Karpas-422 (cell line): ENCODE measurements at regions not wholly inside any gene's neighbourhood (a gene's known extent, or its start where the extent isn't known, plus 50 kb on each side); places are given as distances from the start of the nearest gene placed in this dataset.

Experiments
- DNase-seq: peaks from one replicate; pipeline ENCODE4 v3.0.0-alpha.2; 2015
- H2AFZ ChIP-seq: fragments of 200-600 bp; sonication (generic); 2 replicates; pipeline ENCODE4 v1.6.1; 2014; ENCODE audit warnings: antibody characterized with exemption, low read length, mixed read lengths
- H3K27ac ChIP-seq: fragments of 200-600 bp; sonication (generic); 2 replicates; pipeline ENCODE4 v1.5.1; 2014; ENCODE audit warnings: mild to moderate bottlenecking, low read length, moderate library complexity
- H3K27me3 ChIP-seq: fragments of 200-600 bp; sonication (generic); 2 replicates; pipeline ENCODE4 v1.6.1; 2014; ENCODE audit warnings: low read length, mixed read lengths
- H3K36me3 ChIP-seq: fragments of 200-600 bp; sonication (generic); 2 replicates; pipeline ENCODE4 v1.6.1; 2014; ENCODE audit warnings: low read length, mixed read lengths; ENCODE audit not compliant: insufficient read depth
- H3K4me1 ChIP-seq: fragments of 200-600 bp; sonication (generic); 2 replicates; pipeline ENCODE4 v1.6.1; 2014; ENCODE audit warnings: mild to moderate bottlenecking, low read length, mixed read lengths
- H3K4me2 ChIP-seq: fragments of 200-600 bp; sonication (generic); 2 replicates; pipeline ENCODE4 v1.6.1; 2014; ENCODE audit warnings: low read length, low read depth, mild to moderate bottlenecking; ENCODE audit not compliant: poor library complexity, severe bottlenecking
- H3K4me3 ChIP-seq: fragments of 200-600 bp; sonication (generic); 2 replicates; pipeline ENCODE4 v1.5.1; 2014; ENCODE audit warnings: mild to moderate bottlenecking, antibody characterized with exemption, low read length, mixed read lengths
- H3K79me2 ChIP-seq: fragments of 200-600 bp; sonication (generic); 2 replicates; pipeline ENCODE4 v1.6.1; 2014; ENCODE audit warnings: mild to moderate bottlenecking, low read length, mixed read lengths
- H3K9ac ChIP-seq: fragments of 200-600 bp; sonication (generic); 2 replicates; pipeline ENCODE4 v1.6.0; 2014; ENCODE audit warnings: low read length
- H3K9me2 ChIP-seq: fragments of 200-600 bp; sonication (generic), shearing (Covaris generic); replicated peaks from 2 replicates; pipeline ENCODE4 v1.6.0; 2014; ENCODE audit warnings: mild to moderate bottlenecking, low read length, moderate library complexity; ENCODE audit not compliant: insufficient read depth
- H3K9me3 ChIP-seq: fragments of 300-700, 200-600 bp; sonication (generic); 2 replicates; pipeline ENCODE4 v1.6.1; 2014; ENCODE audit warnings: low read length, mixed read lengths
- H4K20me1 ChIP-seq: fragments of 200-600 bp; sonication (generic); 2 replicates; pipeline ENCODE4 v1.6.1; 2014; ENCODE audit warnings: mild to moderate bottlenecking, antibody characterized with exemption, low read length, low read depth; ENCODE audit not compliant: insufficient read depth

DNA sequence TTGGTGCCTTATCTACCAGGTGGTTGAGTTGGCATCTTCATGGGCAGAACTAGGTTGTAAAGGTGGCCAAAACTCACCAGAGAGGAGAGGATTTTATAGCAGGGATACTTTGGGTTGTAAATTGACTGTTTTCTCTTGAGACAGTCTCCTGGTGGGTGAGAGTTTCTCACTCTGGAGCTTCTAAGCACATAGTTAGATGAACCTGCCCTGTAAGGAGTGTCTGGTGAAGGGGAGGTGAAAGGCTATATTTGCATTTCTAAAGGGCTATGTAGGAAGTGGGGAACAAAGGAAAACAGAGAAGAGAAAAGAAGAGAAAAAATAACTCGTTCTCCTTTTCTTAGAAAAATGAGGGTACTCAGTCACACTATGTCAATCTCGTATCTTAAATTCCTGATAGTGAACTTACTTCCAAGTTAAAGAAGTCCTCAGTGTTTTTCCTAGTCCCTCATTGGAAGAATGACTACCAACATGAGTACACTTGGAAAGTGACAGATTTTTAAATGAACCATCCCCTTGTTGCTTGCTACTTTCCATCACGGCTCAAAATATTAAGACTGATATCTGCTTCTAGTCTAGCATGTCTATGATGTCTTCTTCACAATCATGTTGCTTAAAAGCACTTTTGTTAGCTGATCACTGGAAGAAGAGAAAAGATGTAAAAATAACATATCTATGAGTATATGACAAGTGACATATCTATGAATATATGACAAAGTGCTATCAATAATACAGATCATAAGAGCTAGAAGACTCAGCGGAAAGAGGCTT lies 113.8 kb upstream of the P2RY1 start:
- Histone ChIP-seq H3K9me2 (no peaks in the 10 kb centered on the region), H3K4me1 (no peaks in the 10 kb centered on the region), H2AFZ (no peak overlapping the region), H3K9me3 (no peaks in the 10 kb centered on the region), H3K4me3 (no peak overlapping the region), H3K36me3 (no peaks in the 10 kb centered on the region), H3K27me3 (no peaks in the 10 kb centered on the region), H4K20me1 (no peaks in the 10 kb centered on the region), H3K4me2 (no peak overlapping the region), H3K27ac (no peak overlapping the region), H3K9ac (no peak overlapping the region), H3K79me2 (no peaks in the 10 kb centered on the region)
- DNase-seq, result no peak

DNA sequence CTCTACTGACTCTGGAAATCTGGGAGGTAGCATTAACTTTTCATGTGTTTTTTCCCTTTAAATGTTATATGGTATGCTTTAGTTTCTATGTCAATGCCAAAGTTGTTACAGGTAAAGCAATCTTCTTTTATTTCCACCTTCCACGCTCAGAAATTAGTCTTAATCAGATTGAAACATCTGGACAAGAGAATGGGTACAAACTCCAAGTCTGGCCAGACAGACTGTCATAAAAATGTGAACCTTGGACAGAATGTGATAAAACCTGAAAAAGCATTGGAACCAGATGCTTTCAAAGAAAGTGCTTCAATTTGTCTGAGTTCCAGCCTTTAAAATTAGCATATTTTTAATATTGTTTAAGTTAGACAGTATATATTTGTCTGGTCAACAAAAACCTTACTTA lies 110.7 kb upstream of the P2RY1 start:
- no peaks in the 10 kb centered on the region for H3K27me3 ChIP-seq
- H2AFZ ChIP-seq, result no peak overlapping the region
- no peaks in the 10 kb centered on the region for H3K9me2 ChIP-seq
- no peak overlapping the region for H3K4me3 ChIP-seq
- H3K9ac ChIP-seq, result no peak overlapping the region
- H3K4me2 ChIP-seq, result no peak overlapping the region
- no peaks in the 10 kb centered on the region for H4K20me1 ChIP-seq
- no peaks in the 10 kb centered on the region for H3K9me3 ChIP-seq
- no peaks in the 10 kb centered on the region for H3K36me3 ChIP-seq
- H3K27ac ChIP-seq, result no peak overlapping the region
- no peaks in the 10 kb centered on the region for H3K4me1 ChIP-seq
- no peak for DNase-seq
- H3K79me2 ChIP-seq, result no peaks in the 10 kb centered on the region

DNA sequence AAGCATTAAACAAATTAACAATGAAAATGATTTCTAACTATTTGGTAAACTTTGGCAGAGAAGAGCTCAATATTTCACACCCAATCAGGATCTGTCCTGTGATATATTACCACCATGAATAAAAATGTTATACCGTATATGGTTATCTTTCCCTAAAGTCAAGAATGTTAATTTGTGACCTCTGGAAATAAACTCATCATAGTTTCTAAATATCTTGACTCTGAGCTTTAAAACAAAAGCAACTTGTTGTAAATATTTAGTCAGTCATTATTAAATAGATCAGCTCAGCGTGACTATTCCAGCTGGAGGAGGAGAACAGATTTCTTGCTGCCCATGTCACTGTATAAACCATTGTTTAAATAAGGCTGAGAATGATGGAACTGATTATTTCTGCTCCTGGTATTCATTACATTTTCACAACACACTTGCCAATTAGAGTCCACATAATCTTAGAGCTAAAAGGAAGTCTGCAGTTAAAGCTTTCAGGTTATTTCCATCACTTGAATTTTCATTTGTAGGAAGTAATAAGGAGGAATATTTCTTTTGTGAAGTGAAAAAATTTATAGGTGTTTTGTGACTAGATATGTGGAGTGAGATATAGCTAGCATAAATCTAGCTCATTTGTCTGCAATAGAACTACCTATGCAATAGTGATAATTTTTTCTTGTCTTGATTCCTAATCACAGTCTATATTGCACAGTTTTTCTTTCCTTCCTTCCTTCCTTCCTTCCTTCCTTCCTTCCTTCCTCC lies 106.5 kb upstream of the P2RY1 start:
- Histone ChIP-seq H4K20me1 (no peaks in the 10 kb centered on the region), H3K9me2 (no peaks in the 10 kb centered on the region), H3K9ac (no peak overlapping the region), H3K36me3 (no peaks in the 10 kb centered on the region), H3K4me1 (no peaks in the 10 kb centered on the region), H3K4me3 (no peak overlapping the region), H3K79me2 (no peaks in the 10 kb centered on the region), H3K4me2 (no peak overlapping the region), H2AFZ (no peak overlapping the region), H3K27me3 (no peaks in the 10 kb centered on the region), H3K9me3 (no peaks in the 10 kb centered on the region), H3K27ac (no peak overlapping the region)
- DNase-seq, result no peak

DNA sequence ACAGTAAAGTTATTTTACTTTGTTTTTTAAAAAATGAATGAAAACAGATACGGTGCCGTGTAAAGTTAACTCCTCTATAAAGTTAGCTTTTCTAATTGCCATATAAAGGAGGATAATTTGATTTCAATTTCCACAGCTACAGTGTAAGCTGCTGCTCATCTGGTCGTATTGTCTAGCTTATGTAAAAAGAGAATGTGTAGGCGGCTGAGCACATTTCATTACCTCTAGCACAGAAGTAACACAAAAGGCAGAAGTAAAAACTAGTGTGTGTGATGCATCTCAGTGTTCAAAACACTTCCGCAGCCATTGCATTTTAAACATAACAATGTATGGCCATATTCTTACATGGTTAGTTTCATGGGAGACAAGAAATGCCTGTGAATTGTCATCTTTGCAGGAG lies 105.0 kb upstream of the P2RY1 start:
- Histone ChIP-seq H4K20me1 (no peaks in the 10 kb centered on the region), H3K36me3 (no peaks in the 10 kb centered on the region), H3K9me3 (no peaks in the 10 kb centered on the region), H3K27me3 (no peaks in the 10 kb centered on the region), H3K4me3 (no peak overlapping the region), H3K4me2 (no peak overlapping the region), H3K9me2 (no peaks in the 10 kb centered on the region), H3K27ac (no peak overlapping the region), H3K79me2 (no peaks in the 10 kb centered on the region), H3K4me1 (no peaks in the 10 kb centered on the region), H3K9ac (no peak overlapping the region), H2AFZ (no peak overlapping the region)
- DNase-seq, result no peak

DNA sequence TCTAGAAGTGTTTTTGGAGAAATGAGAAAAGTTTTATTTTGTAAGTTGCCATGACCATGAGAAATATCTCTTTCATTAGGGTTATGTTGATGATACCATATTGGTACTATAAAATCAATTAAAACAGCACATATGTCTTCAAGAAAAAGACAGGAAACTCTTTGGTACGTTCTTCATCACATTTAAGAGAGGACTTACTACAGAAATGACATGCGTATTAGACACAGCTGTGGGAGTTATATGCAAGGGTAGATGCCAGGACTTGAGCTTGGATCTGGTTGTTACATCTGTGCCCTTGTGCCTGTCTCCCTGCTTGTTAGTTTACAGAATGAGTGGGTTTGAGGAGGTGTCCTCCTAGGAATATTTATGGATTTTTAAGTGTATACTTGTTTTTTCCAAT lies 103.4 kb upstream of the P2RY1 start:
- DNase-seq, result no peak
- Histone ChIP-seq H4K20me1 (no peaks in the 10 kb centered on the region), H3K36me3 (no peaks in the 10 kb centered on the region), H3K9me2 (no peaks in the 10 kb centered on the region), H3K4me3 (no peak overlapping the region), H3K27me3 (no peaks in the 10 kb centered on the region), H3K27ac (no peak overlapping the region), H3K4me1 (no peaks in the 10 kb centered on the region), H3K4me2 (no peak overlapping the region), H3K9ac (no peak overlapping the region), H2AFZ (no peak overlapping the region), H3K9me3 (no peaks in the 10 kb centered on the region), H3K79me2 (no peaks in the 10 kb centered on the region)

DNA sequence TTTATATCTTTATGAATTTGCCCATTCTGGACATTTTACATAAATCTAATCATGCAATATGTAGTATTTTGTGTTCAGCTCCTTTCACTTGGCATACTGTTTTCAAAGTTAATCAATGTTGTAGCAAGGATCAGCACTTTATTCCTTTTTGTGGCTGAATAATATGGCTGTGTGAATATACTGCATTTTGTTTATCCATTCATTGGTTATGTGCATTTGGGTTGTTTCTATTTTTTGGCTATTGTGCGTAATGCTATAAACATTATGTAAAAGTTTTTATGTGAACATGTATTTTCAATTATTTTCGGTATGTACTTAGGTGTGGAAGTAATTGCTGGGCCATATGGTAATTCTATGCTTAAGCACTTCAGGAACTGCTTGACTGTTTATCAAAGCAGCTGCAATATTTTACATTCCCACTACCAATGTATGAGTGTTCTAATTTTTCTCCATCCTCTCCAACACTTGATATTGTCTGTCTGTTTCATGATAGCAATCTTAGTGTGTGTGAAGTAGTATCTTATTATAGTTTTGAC lies 101.3 kb upstream of the P2RY1 start:
- Histone ChIP-seq H3K27me3 (no peaks in the 10 kb centered on the region), H3K36me3 (no peaks in the 10 kb centered on the region), H3K79me2 (no peaks in the 10 kb centered on the region), H3K9me3 (no peaks in the 10 kb centered on the region), H2AFZ (no peak overlapping the region), H3K9me2 (no peaks in the 10 kb centered on the region), H3K9ac (no peak overlapping the region), H3K4me3 (no peak overlapping the region), H3K27ac (no peak overlapping the region), H3K4me1 (no peaks in the 10 kb centered on the region), H3K4me2 (no peak overlapping the region), H4K20me1 (no peaks in the 10 kb centered on the region)
- DNase-seq, result no peak

DNA sequence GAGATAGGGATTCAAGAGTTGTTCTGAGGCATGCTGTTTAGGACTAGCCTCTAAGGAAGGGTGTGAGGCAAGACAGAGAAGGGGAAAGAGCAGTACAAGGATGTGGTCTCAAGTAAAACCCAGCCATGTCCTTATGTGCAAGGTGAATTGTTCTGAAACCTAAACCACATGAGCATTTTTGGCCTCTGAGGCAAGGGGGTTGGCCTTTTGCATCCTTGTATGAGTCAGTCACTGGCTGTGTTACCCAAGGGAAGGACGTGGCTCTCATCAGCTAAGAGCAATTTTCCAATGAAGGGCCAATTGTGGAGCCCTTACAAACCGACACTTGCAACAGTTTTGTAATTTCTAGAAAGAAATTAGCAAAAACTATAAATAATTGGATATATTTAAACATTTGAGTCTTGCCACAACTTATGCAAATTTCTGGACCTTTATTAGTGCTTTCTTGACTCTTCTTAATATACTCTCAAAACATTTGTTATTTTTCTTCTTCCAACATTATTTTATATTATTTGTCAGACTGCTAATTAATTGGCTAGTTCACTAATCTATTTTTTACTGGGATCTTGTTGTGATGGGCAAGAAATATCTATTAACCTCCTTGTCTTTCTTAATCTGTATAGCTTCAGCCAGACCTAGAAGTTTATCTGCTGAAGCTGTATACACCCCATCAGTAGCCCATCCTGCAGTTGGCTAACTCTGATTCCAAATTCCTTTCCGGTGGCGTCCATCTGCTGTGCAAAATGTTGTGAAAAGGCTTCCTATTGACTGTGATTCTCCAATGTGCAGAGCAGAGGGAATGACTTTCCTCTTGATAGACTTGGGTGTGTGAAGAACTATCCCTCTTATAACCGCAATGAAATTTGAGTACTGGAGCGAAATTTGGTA lies 97.7 kb upstream of the P2RY1 start:
- Histone ChIP-seq H3K4me2 (no peak overlapping the region), H3K9me3 (no peaks in the 10 kb centered on the region), H3K4me3 (no peak overlapping the region), H3K27ac (no peak overlapping the region), H3K9ac (no peak overlapping the region), H3K9me2 (no peaks in the 10 kb centered on the region), H2AFZ (no peak overlapping the region), H3K27me3 (no peaks in the 10 kb centered on the region), H3K4me1 (no peaks in the 10 kb centered on the region), H3K79me2 (no peaks in the 10 kb centered on the region), H4K20me1 (no peaks in the 10 kb centered on the region), H3K36me3 (no peaks in the 10 kb centered on the region)
- DNase-seq, result no peak

DNA sequence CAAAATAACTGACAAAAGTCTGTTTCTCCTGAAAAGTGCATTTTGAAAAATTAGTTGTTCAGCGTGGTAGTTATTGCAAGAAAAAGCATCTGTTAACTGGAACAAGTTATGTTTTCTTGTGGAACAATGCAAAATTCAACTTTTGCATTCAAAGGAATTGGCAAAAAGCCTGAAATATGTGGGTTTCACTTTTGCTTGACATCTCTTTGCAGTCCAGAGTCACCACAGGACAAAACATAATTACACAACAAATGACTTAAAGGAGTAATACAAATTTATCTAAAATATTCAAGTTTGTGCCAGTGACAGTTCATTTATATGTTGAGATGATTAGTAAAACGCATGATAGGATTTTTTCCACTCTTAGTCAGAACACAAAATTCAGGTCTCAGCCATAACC lies 96.3 kb upstream of the P2RY1 start:
- Histone ChIP-seq H3K9me2 (no peaks in the 10 kb centered on the region), H3K9me3 (no peaks in the 10 kb centered on the region), H2AFZ (no peak overlapping the region), H3K4me2 (no peak overlapping the region), H3K36me3 (no peaks in the 10 kb centered on the region), H3K27ac (no peak overlapping the region), H3K9ac (no peak overlapping the region), H3K27me3 (no peaks in the 10 kb centered on the region), H3K4me1 (no peaks in the 10 kb centered on the region), H3K79me2 (no peaks in the 10 kb centered on the region), H4K20me1 (no peaks in the 10 kb centered on the region), H3K4me3 (no peak overlapping the region)
- no peak for DNase-seq
